ENCODE measurements at regions not wholly inside any gene's neighbourhood (a gene's known extent, or its start where the extent isn't known, plus 50 kb on each side); places are given as distances from the start of the nearest gene placed in this dataset.

- H3K4me3 ChIP-seq (ENCODE audit: low read depth, low read length) = no peak overlapping the region
- no peak for DNase-seq (ENCODE audit: low read depth, low spot score)
- TF ChIP-seq CTCF (IDR thresholded peaks at IDR 0.05; ENCODE audit: low read depth, low read length) = no peak
- in situ Hi-C loops (cut with HindIII; ENCODE audit: low sequenced_read_pairs) = no loop called here
Observed at GRCh38 chr1:173400387-173400995, 76.6 kb upstream of the PRDX6 start.

- TF ChIP-seq CTCF (IDR thresholded peaks at IDR 0.05; ENCODE audit: low read depth, low read length) = no peak
- no peak for DNase-seq (ENCODE audit: low read depth, low spot score)
- in situ Hi-C loops (cut with HindIII; ENCODE audit: low sequenced_read_pairs) = no loop called here
- no peak overlapping the region for H3K4me3 ChIP-seq (ENCODE audit: low read depth, low read length)
Observed at GRCh38 chr1:173403996-173404395, 73.1 kb upstream of the PRDX6 start.

GRCh38 chr1:173405281-173405680, 71.9 kb upstream of the PRDX6 start:
- in situ Hi-C loops (cut with HindIII; ENCODE audit: low sequenced_read_pairs) = no loop called here
- no peak for TF ChIP-seq CTCF (IDR thresholded peaks at IDR 0.05; ENCODE audit: low read depth, low read length)
- H3K4me3 ChIP-seq (ENCODE audit: low read depth, low read length) = no peak overlapping the region
- DNase-seq (ENCODE audit: low read depth, low spot score) = no peak

- TF ChIP-seq CTCF (IDR thresholded peaks at IDR 0.05; ENCODE audit: low read depth, low read length) = no peak
- peak; percentile 60 for DNase-seq (ENCODE audit: low read depth, low spot score)
- no peak overlapping the region for H3K4me3 ChIP-seq (ENCODE audit: low read depth, low read length)
- in situ Hi-C loops (cut with HindIII; ENCODE audit: low sequenced_read_pairs) = no loop called here
Observed at GRCh38 chr1:173405834-173406233, 71.3 kb upstream of the PRDX6 start.

- TF ChIP-seq CTCF (IDR thresholded peaks at IDR 0.05; ENCODE audit: low read depth, low read length) = no peak
- in situ Hi-C loops (cut with HindIII; ENCODE audit: low sequenced_read_pairs) = no loop called here
- no peak overlapping the region for H3K4me3 ChIP-seq (ENCODE audit: low read depth, low read length)
- DNase-seq (ENCODE audit: low read depth, low spot score) = no peak
Observed at GRCh38 chr1:173406783-173407230, 70.3 kb upstream of the PRDX6 start.

- no peak for DNase-seq (ENCODE audit: low read depth, low spot score)
- no peak for TF ChIP-seq CTCF (IDR thresholded peaks at IDR 0.05; ENCODE audit: low read depth, low read length)
- no peak overlapping the region for H3K4me3 ChIP-seq (ENCODE audit: low read depth, low read length)
- in situ Hi-C loops (cut with HindIII; ENCODE audit: low sequenced_read_pairs) = no loop called here
Observed at GRCh38 chr1:173407846-173408245, 69.3 kb upstream of the PRDX6 start.
